ENCODE measurements at regions not wholly inside any gene's neighbourhood (a gene's known extent, or its start where the extent isn't known, plus 50 kb on each side); places are given as distances from the start of the nearest gene placed in this dataset.

GRCh38 chr17:36736201-36737156, 135.1 kb downstream of the MRM1 start:
- Histone ChIP-seq H3K4me3 (ENCODE audit: control insufficient read depth in 1 of 7, extremely low read depth in 1 of 7, insufficient read depth in 4 of 7, low read depth in 2 of 7, low read length in 6 of 7) (no peak overlapping the region), H3K9me3 (ENCODE audit: control extremely low read depth in 1 of 5, control insufficient read depth in 4 of 5, insufficient read depth in 2 of 5, low read depth in 1 of 5, low read length in 4 of 5) (peaks cover 0 to 4% (median 0%) of the 10 kb centered on the region in 5 experiments), H3K27ac (ENCODE audit: insufficient read depth in 1 of 2, low read depth in 1 of 2, low read length in 2 of 2, poor library complexity in 1 of 2, severe bottlenecking in 2 of 2) (no peak overlapping the region), H3K4me1 (ENCODE audit: control extremely low read depth in 1 of 4, control insufficient read depth in 4 of 4, insufficient read depth in 4 of 4, low read length in 3 of 4) (no peaks in the 10 kb centered on the region), H3K27me3 (replicated peaks in 2 of 5; ENCODE audit: control insufficient read depth in 4 of 5, insufficient read depth in 5 of 5, low read length in 4 of 5) (peaks cover 0 to 9% (median 6%) of the 10 kb centered on the region in 5 experiments), H3K36me3 (ENCODE audit: control insufficient read depth in 4 of 4, insufficient read depth in 4 of 4, low read length in 3 of 4) (no peaks in the 10 kb centered on the region)
- no peak for DNase-seq
- WGBS (ENCODE audit: insufficient coverage) = 85% methylated on average over 14 of the region's 15 CpGs
- CTCF ChIA-PET = no interaction called here
- POLR2A ChIA-PET = no interaction called here

GRCh38 chr17:36739208-36739607, 137.8 kb downstream of the MRM1 start:
- ChIA-PET POLR2A (no interaction called here), CTCF (no interaction called here)
- WGBS (ENCODE audit: insufficient coverage) = 100% methylated on average over 4 of the region's 6 CpGs
- H3K4me3 ChIP-seq (ENCODE audit: control insufficient read depth in 1 of 7, extremely low read depth in 1 of 7, insufficient read depth in 4 of 7, low read depth in 2 of 7, low read length in 6 of 7) = no peak overlapping the region
- H3K36me3 ChIP-seq (ENCODE audit: control insufficient read depth in 4 of 4, insufficient read depth in 4 of 4, low read length in 3 of 4) = no peaks in the 10 kb centered on the region
- H3K9me3 ChIP-seq (ENCODE audit: control extremely low read depth in 1 of 5, control insufficient read depth in 4 of 5, insufficient read depth in 2 of 5, low read depth in 1 of 5, low read length in 4 of 5) = peaks cover 0 to 4% (median 0%) of the 10 kb centered on the region in 5 experiments
- no peaks in the 10 kb centered on the region for H3K4me1 ChIP-seq (ENCODE audit: control extremely low read depth in 1 of 4, control insufficient read depth in 4 of 4, insufficient read depth in 4 of 4, low read length in 3 of 4)
- H3K27ac ChIP-seq (ENCODE audit: insufficient read depth in 1 of 2, low read depth in 1 of 2, low read length in 2 of 2, poor library complexity in 1 of 2, severe bottlenecking in 2 of 2) = no peak overlapping the region
- H3K27me3 ChIP-seq (replicated peaks in 2 of 5; ENCODE audit: control insufficient read depth in 4 of 5, insufficient read depth in 5 of 5, low read length in 4 of 5) = peaks cover 0 to 7% (median 0%) of the 10 kb centered on the region in 5 experiments
- DNase-seq = no peak

GRCh38 chr17:36740157-36740556, 138.8 kb downstream of the MRM1 start:
- no peak overlapping the region for H3K27ac ChIP-seq (ENCODE audit: insufficient read depth in 1 of 2, low read depth in 1 of 2, low read length in 2 of 2, poor library complexity in 1 of 2, severe bottlenecking in 2 of 2)
- peaks cover 0 to 4% (median 0%) of the 10 kb centered on the region in 5 experiments for H3K9me3 ChIP-seq (ENCODE audit: control extremely low read depth in 1 of 5, control insufficient read depth in 4 of 5, insufficient read depth in 2 of 5, low read depth in 1 of 5, low read length in 4 of 5)
- peaks cover 0 to 7% (median 0%) of the 10 kb centered on the region in 5 experiments for H3K27me3 ChIP-seq (replicated peaks in 2 of 5; ENCODE audit: control insufficient read depth in 4 of 5, insufficient read depth in 5 of 5, low read length in 4 of 5)
- H3K36me3 ChIP-seq (ENCODE audit: control insufficient read depth in 4 of 4, insufficient read depth in 4 of 4, low read length in 3 of 4) = no peaks in the 10 kb centered on the region
- H3K4me1 ChIP-seq (ENCODE audit: control extremely low read depth in 1 of 4, control insufficient read depth in 4 of 4, insufficient read depth in 4 of 4, low read length in 3 of 4) = no peaks in the 10 kb centered on the region
- no peak overlapping the region for H3K4me3 ChIP-seq (ENCODE audit: control insufficient read depth in 1 of 7, extremely low read depth in 1 of 7, insufficient read depth in 4 of 7, low read depth in 2 of 7, low read length in 6 of 7)
- WGBS (ENCODE audit: insufficient coverage) = 94% methylated on average over 8 of the region's 8 CpGs
- ChIA-PET POLR2A (no interaction called here), CTCF (no interaction called here)
- no peak for DNase-seq

GRCh38 chr17:36741019-36741902, 139.9 kb downstream of the MRM1 start:
- no peaks in the 10 kb centered on the region for H3K36me3 ChIP-seq (ENCODE audit: control insufficient read depth in 4 of 4, insufficient read depth in 4 of 4, low read length in 3 of 4)
- no peak overlapping the region for H3K4me3 ChIP-seq (ENCODE audit: control insufficient read depth in 1 of 7, extremely low read depth in 1 of 7, insufficient read depth in 4 of 7, low read depth in 2 of 7, low read length in 6 of 7)
- 96% methylated on average over 5 of the region's 6 CpGs for WGBS (ENCODE audit: insufficient coverage)
- ChIA-PET POLR2A (no interaction called here), CTCF (no interaction called here)
- no peak overlapping the region for H3K27ac ChIP-seq (ENCODE audit: insufficient read depth in 1 of 2, low read depth in 1 of 2, low read length in 2 of 2, poor library complexity in 1 of 2, severe bottlenecking in 2 of 2)
- no peaks in the 10 kb centered on the region for H3K4me1 ChIP-seq (ENCODE audit: control extremely low read depth in 1 of 4, control insufficient read depth in 4 of 4, insufficient read depth in 4 of 4, low read length in 3 of 4)
- peaks cover 0 to 4% (median 0%) of the 10 kb centered on the region in 5 experiments for H3K9me3 ChIP-seq (ENCODE audit: control extremely low read depth in 1 of 5, control insufficient read depth in 4 of 5, insufficient read depth in 2 of 5, low read depth in 1 of 5, low read length in 4 of 5)
- H3K27me3 ChIP-seq (replicated peaks in 2 of 5; ENCODE audit: control insufficient read depth in 4 of 5, insufficient read depth in 5 of 5, low read length in 4 of 5) = peaks cover 0 to 5% (median 0%) of the 10 kb centered on the region in 5 experiments
- no peak for DNase-seq

GRCh38 chr17:36742267-36743000, 141.1 kb downstream of the MRM1 start:
- Histone ChIP-seq H3K27ac (ENCODE audit: insufficient read depth in 1 of 2, low read depth in 1 of 2, low read length in 2 of 2, poor library complexity in 1 of 2, severe bottlenecking in 2 of 2) (no peak overlapping the region), H3K4me3 (ENCODE audit: control insufficient read depth in 1 of 7, extremely low read depth in 1 of 7, insufficient read depth in 4 of 7, low read depth in 2 of 7, low read length in 6 of 7) (no peak overlapping the region), H3K36me3 (ENCODE audit: control insufficient read depth in 4 of 4, insufficient read depth in 4 of 4, low read length in 3 of 4) (no peaks in the 10 kb centered on the region), H3K27me3 (replicated peaks in 2 of 5; ENCODE audit: control insufficient read depth in 4 of 5, insufficient read depth in 5 of 5, low read length in 4 of 5) (peaks cover 0 to 3% (median 0%) of the 10 kb centered on the region in 5 experiments), H3K9me3 (ENCODE audit: control extremely low read depth in 1 of 5, control insufficient read depth in 4 of 5, insufficient read depth in 2 of 5, low read depth in 1 of 5, low read length in 4 of 5) (peaks cover 0 to 4% (median 0%) of the 10 kb centered on the region in 5 experiments), H3K4me1 (ENCODE audit: control extremely low read depth in 1 of 4, control insufficient read depth in 4 of 4, insufficient read depth in 4 of 4, low read length in 3 of 4) (no peaks in the 10 kb centered on the region)
- POLR2A ChIA-PET = no interaction called here
- no peak for DNase-seq
- 85% methylated on average over 15 of the region's 18 CpGs for WGBS (ENCODE audit: insufficient coverage)
- CTCF ChIA-PET = no interaction called here

GRCh38 chr17:36743130-36743529, 141.7 kb downstream of the MRM1 start:
- no peak overlapping the region for H3K4me3 ChIP-seq (ENCODE audit: control insufficient read depth in 1 of 7, extremely low read depth in 1 of 7, insufficient read depth in 4 of 7, low read depth in 2 of 7, low read length in 6 of 7)
- ChIA-PET POLR2A (no interaction called here), CTCF (no interaction called here)
- peaks cover 0 to 4% (median 0%) of the 10 kb centered on the region in 5 experiments for H3K9me3 ChIP-seq (ENCODE audit: control extremely low read depth in 1 of 5, control insufficient read depth in 4 of 5, insufficient read depth in 2 of 5, low read depth in 1 of 5, low read length in 4 of 5)
- no peaks in the 10 kb centered on the region for H3K4me1 ChIP-seq (ENCODE audit: control extremely low read depth in 1 of 4, control insufficient read depth in 4 of 4, insufficient read depth in 4 of 4, low read length in 3 of 4)
- H3K27me3 ChIP-seq (replicated peaks in 2 of 5; ENCODE audit: control insufficient read depth in 4 of 5, insufficient read depth in 5 of 5, low read length in 4 of 5) = peaks cover 0 to 4% (median 0%) of the 10 kb centered on the region in 5 experiments
- DNase-seq = no peak
- no peak overlapping the region for H3K27ac ChIP-seq (ENCODE audit: insufficient read depth in 1 of 2, low read depth in 1 of 2, low read length in 2 of 2, poor library complexity in 1 of 2, severe bottlenecking in 2 of 2)
- no peaks in the 10 kb centered on the region for H3K36me3 ChIP-seq (ENCODE audit: control insufficient read depth in 4 of 4, insufficient read depth in 4 of 4, low read length in 3 of 4)
- 94% methylated on average over 6 of the region's 7 CpGs for WGBS (ENCODE audit: insufficient coverage)

All from common myeloid progenitor, CD34-positive (primary cell).